ENCODE measurements at regions not wholly inside any gene's neighbourhood (a gene's known extent, or its start where the extent isn't known, plus 50 kb on each side); places are given as distances from the start of the nearest gene placed in this dataset.
"Not testable (repeated sequence)": the region's sequence is repeated elsewhere in the genome, so short reads cannot be mapped to it uniquely, and the experiment has no call there.

DNA sequence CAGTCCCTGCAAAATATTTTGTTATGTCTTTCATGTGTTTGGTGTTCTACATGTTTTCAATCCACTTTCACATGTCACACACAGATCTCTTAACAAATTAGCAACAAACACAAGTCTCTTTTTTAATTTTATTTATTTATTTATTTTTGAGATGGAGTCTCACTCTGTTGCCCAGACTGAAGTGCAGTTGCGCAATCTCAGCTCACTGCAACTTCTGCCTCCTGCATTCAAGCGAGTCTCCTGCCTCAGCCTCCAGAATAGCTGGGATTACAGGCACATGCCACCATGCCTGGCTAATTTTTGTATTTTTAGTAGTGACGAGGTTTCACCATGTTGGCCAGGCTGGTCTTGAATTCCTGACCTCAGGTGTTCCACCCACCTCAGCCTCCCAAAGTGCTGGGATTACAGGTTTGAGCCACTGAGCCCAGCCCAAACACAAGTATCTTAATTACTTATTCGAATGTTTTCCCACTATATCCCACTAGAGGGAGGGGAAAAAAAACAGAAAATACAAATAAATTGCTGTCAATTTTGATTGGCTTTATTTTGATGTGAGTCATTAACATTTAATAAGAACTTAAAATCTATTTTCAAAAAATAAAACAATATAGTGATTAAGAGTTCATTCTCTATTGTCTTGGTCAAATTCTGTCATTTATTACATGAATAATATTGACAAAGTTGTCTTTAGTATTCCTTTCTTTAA, 1641.0 kb upstream of the CELF4 start:
- H3K4me3 ChIP-seq (ENCODE audit: low read depth, low read length); H3K27ac ChIP-seq (ENCODE audit: low read depth); H3K4me1 ChIP-seq (ENCODE audit: insufficient read depth); DNase-seq (ENCODE audit: extremely low spot score); H3K36me3 ChIP-seq (ENCODE audit: insufficient read depth): not testable (repeated sequence)
- 97% methylated on average over 4 of the region's 4 CpGs for WGBS

DNA sequence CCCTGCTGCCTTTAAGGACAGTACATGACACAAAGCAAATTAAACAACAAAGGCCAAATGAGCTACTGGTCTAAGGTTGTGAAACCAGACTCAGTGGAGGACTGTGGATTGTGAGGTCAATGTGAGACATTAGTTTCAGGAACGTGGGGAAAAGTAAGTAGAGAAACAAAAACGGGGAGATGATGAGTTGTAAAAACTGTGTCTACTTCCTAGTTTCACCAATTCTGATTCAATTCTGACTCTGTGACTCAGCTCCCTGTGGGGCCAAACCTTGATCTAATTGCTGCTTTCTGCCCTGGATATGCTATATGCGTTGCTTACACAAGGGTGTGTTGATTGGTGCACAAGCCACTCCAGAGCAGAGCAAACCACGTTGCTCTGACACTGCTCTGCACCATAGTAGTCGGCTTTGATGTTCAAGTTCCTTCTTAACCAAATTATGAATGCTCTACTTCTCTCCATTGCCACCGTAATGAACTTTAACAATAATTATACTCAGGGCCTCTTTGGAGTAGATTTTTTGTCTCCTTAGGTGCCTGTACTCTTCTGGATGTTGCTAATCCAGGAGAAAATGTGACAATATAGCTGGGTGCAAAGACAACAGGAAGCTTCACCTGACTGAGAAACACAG, 1640.1 kb upstream of the CELF4 start:
- Histone ChIP-seq H3K4me3 (ENCODE audit: low read depth, low read length) (no peak overlapping the region), H3K4me1 (ENCODE audit: insufficient read depth) (no peaks in the 10 kb centered on the region), H3K36me3 (ENCODE audit: insufficient read depth) (no peaks in the 10 kb centered on the region), H3K27ac (ENCODE audit: low read depth) (no peak overlapping the region)
- DNase-seq (ENCODE audit: extremely low spot score): no peak
- WGBS: 89% methylated on average over 6 of the region's 6 CpGs

DNA sequence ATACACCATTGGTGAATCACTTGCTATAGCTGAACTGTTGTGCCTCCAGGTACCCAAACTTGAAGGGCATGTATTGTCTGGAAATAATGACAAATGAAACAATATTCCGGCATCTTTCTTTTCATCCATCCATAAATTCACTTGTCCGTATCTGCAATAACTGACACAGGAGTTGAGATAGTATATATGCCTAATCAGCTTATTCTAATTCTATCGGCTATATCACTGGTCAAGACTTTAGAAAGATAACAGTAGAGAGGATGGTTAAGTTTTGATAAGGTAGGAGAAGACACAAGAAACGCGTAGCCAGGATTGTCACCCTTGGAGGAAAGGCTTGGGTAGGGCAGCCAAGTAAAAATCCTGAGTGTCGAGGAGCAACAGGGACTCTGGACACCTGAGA, 1634.6 kb upstream of the CELF4 start:
- no peaks in the 10 kb centered on the region for H3K36me3 ChIP-seq (ENCODE audit: insufficient read depth)
- H3K4me1 ChIP-seq (ENCODE audit: insufficient read depth): no peaks in the 10 kb centered on the region
- no peak overlapping the region for H3K27ac ChIP-seq (ENCODE audit: low read depth)
- H3K4me3 ChIP-seq (ENCODE audit: low read depth, low read length): no peak overlapping the region
- 96% methylated on average over 6 of the region's 6 CpGs for WGBS
- DNase-seq (ENCODE audit: extremely low spot score): no peak

DNA sequence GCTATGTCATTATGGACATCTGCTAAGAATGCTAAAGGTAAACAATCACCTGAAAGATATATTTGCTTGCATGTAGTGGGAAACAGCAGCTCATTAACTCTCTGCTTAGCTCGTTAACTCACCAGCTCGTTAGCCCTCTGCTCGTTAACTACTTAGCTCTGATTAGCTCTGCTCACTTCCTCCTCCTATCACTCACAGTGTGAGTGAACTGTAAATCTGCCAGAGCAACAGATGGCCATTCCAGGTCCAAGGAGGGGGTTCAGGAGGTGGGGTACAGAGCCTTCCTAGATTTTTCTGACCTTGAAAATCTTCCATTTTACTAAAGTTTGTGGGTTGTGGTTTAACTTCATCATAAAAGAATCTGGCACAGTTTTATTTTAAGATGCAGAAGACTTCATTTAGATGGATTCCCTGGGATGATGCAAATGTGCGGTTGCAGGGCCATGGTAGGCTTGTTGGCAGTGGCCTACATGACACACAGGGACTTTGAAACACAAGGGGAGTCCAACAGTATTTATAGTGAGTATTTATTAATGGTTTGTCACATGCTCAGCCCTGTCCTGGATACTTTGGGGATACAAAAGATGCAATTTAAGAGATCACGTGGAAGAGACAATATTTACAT, 1633.7 kb upstream of the CELF4 start:
- no peak overlapping the region for H3K27ac ChIP-seq (ENCODE audit: low read depth)
- no peaks in the 10 kb centered on the region for H3K36me3 ChIP-seq (ENCODE audit: insufficient read depth)
- H3K4me3 ChIP-seq (ENCODE audit: low read depth, low read length): no peak overlapping the region
- H3K4me1 ChIP-seq (ENCODE audit: insufficient read depth): no peaks in the 10 kb centered on the region
- no peak for DNase-seq (ENCODE audit: extremely low spot score)
- 87% methylated on average over 5 of the region's 5 CpGs for WGBS

DNA sequence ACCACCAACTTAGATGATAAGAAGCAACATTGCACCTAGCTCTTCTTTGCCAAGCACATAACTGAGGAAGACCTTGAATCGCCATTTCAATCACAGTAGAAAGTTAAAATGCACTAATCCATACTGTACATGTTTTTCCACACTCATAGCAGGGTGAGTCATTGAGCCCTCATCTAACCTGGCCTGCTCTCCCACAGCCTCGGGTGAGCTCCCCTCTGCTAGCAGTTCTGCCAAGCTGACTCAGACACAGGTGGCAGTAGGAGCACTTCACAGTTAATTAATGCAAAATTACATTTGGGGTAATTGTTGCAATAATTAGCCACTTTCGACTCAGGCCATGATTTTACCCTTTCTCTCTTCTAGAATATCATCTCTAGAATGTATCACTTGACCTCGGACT, 1632.8 kb upstream of the CELF4 start:
- H3K27ac ChIP-seq (ENCODE audit: low read depth): no peak overlapping the region
- no peak overlapping the region for H3K4me3 ChIP-seq (ENCODE audit: low read depth, low read length)
- DNase-seq (ENCODE audit: extremely low spot score): no peak
- H3K4me1 ChIP-seq (ENCODE audit: insufficient read depth): no peaks in the 10 kb centered on the region
- no peaks in the 10 kb centered on the region for H3K36me3 ChIP-seq (ENCODE audit: insufficient read depth)
- 91% methylated on average over 4 of the region's 4 CpGs for WGBS

DNA sequence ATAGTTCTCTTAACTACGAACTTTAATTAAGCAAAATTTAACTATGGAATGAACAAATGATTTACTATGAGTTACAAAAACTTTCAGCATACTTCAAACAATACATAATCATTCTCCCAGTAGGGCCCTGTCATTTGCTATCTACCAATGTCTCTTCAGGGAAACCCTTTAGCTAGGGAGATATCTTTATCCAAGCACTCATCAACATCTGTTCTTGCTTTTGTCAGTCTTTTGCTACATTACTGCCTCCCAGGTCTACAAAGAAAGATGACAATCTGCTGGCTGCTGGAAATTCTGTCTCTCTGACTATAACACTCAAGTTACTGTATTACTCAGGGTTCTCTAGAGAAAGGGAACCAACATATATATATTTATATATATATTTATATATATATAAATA, 1626.3 kb upstream of the CELF4 start:
- whole genome bisulfite sequencing: 89% methylated on average over 1 of the region's 1 CpG
- H3K4me1 ChIP-seq (ENCODE audit: insufficient read depth): no peaks in the 10 kb centered on the region
- H3K27ac ChIP-seq (ENCODE audit: low read depth): no peak overlapping the region
- DNase-seq (ENCODE audit: extremely low spot score): no peak
- no peak overlapping the region for H3K4me3 ChIP-seq (ENCODE audit: low read depth, low read length)
- H3K36me3 ChIP-seq (ENCODE audit: insufficient read depth): peaks cover 2% of the 10 kb centered on the region

DNA sequence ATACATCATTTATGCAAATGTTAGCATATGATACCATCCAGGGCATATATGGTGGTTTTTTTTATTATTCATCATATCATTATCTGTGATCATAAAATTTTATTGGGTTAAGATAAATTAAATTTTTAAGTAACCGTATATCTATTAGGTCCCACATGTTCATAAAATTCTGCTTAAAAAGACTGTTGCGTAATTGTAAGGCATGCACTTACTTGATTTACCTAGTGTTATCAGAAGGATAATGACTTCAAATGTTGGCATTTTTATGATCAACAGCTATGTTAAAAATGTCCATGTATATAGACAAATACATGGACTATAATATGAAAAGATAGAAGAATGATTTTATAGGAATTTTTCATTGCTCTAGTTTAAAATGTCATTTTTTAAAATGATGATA, 1625.5 kb upstream of the CELF4 start:
- 84% methylated on average over 2 of the region's 2 CpGs for WGBS
- H3K4me1 ChIP-seq (ENCODE audit: insufficient read depth): no peaks in the 10 kb centered on the region
- no peak for DNase-seq (ENCODE audit: extremely low spot score)
- H3K27ac ChIP-seq (ENCODE audit: low read depth): no peak overlapping the region
- no peak overlapping the region for H3K4me3 ChIP-seq (ENCODE audit: low read depth, low read length)
- H3K36me3 ChIP-seq (ENCODE audit: insufficient read depth): peaks cover 2% of the 10 kb centered on the region

DNA sequence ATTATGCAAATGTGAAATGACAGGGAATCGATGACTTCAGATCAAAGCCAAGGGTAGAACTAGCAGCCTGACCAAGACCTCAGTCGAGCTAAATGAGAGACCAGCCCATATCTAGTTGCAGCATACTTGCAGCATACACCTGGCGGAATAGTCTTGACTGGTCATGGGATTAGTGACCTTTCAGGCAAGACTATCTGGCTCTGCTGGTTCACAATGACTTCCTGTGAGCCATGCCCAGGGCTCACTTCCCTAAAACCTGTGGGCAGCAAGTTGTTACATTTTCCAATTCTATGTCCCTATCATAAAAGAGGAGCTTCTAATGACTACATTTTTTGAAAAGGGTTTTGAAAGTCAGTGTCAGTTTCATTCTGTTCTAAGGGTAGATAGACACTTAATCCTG, 1624.9 kb upstream of the CELF4 start:
- WGBS: 75% methylated on average over 3 of the region's 3 CpGs
- Histone ChIP-seq H3K27ac (ENCODE audit: low read depth) (no peak overlapping the region), H3K4me3 (ENCODE audit: low read depth, low read length) (no peak overlapping the region), H3K4me1 (ENCODE audit: insufficient read depth) (no peaks in the 10 kb centered on the region), H3K36me3 (ENCODE audit: insufficient read depth) (peaks cover 2% of the 10 kb centered on the region)
- DNase-seq (ENCODE audit: extremely low spot score): no peak

DNA sequence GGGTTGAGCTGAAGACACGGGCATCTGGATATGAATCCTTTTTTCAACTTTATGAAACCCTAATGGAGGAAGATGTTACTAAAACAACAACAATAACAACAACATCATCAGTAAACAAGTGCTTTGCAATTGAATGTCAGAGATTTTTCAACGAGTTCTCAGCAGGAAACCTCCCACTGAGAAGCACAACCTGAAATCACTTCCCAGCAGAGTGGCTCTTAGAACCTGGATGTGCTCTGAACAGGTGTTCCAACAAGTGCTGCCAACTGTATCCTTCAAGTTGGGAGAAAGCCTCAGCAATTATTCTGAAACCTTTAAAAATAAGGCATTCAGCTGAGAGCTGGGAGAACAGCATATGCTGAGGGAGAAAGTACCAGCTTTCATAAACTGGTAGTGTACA, 1622.7 kb upstream of the CELF4 start:
- 83% methylated on average over 2 of the region's 2 CpGs for WGBS
- Histone ChIP-seq H3K27ac (ENCODE audit: low read depth) (no peak overlapping the region), H3K4me3 (ENCODE audit: low read depth, low read length) (no peak overlapping the region), H3K36me3 (ENCODE audit: insufficient read depth) (peaks cover 2% of the 10 kb centered on the region), H3K4me1 (ENCODE audit: insufficient read depth) (no peaks in the 10 kb centered on the region)
- DNase-seq (ENCODE audit: extremely low spot score): no peak

DNA sequence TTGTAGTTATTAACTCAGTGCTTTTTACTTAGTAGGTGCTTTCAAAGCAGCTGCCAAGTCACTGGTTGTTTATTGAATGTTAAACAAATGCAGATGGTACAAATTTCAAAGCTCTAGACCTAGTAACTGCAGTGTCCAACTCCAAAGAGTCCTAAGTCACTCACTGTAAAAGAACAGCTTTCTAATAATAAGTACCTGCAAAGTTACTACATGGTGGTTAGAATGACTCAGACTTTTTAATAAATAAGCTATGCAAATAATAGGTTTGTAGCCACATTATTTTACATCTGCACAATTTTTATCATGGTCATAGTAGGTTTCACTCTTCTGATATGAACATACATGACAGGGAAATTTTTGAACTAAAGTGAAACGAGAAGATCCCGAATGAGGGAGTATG, 1620.4 kb upstream of the CELF4 start:
- no peaks in the 10 kb centered on the region for H3K4me1 ChIP-seq (ENCODE audit: insufficient read depth)
- no peaks in the 10 kb centered on the region for H3K36me3 ChIP-seq (ENCODE audit: insufficient read depth)
- no peak for DNase-seq (ENCODE audit: extremely low spot score)
- no peak overlapping the region for H3K4me3 ChIP-seq (ENCODE audit: low read depth, low read length)
- H3K27ac ChIP-seq (ENCODE audit: low read depth): no peak overlapping the region
- WGBS: 98% methylated on average over 2 of the region's 2 CpGs

DNA sequence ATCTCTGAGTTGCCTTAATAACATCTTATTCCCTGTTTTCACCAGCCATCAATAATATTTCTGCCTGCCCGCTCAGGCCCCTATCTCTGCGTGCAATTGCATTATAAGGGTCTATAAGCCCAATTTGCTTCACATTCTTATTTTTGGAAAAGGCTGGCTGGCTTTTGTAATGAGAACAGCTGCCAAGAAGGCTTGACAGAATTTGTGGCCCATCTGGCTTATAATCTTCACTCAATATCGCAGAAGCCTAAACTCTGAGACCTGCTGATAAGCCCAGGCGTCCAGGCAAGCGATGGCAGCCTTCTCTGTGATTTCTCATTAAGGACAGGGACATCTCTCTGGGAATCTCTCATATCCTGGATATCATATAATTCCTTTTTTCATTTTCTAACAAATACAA, 1618.6 kb upstream of the CELF4 start:
- H3K27ac ChIP-seq (ENCODE audit: low read depth): no peak overlapping the region
- no peaks in the 10 kb centered on the region for H3K4me1 ChIP-seq (ENCODE audit: insufficient read depth)
- no peaks in the 10 kb centered on the region for H3K36me3 ChIP-seq (ENCODE audit: insufficient read depth)
- no peak overlapping the region for H3K4me3 ChIP-seq (ENCODE audit: low read depth, low read length)
- no peak for DNase-seq (ENCODE audit: extremely low spot score)
- WGBS: 75% methylated on average over 5 of the region's 5 CpGs

DNA sequence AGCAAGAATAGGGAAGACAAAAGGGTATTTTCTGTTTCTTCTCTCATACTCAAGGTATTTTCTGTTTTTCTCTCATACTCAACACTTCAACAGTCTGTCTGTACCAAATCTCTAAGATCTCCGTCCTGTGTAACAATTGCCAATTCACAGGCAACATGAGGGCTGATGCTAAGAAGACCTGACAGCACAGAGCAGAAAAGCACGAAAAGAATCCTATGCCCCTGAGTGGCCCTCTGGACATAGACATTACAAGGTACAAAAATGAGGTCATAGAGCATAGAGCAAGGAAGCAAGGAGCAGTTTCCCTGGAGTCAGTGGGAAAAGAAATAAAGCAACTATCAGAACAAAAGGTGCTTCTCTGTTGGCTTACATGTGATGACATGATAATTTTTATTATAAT, 1612.6 kb upstream of the CELF4 start:
- H3K4me1 ChIP-seq (ENCODE audit: insufficient read depth): no peaks in the 10 kb centered on the region
- no peak for DNase-seq (ENCODE audit: extremely low spot score)
- no peak overlapping the region for H3K4me3 ChIP-seq (ENCODE audit: low read depth, low read length)
- no peaks in the 10 kb centered on the region for H3K36me3 ChIP-seq (ENCODE audit: insufficient read depth)
- 80% methylated on average over 2 of the region's 2 CpGs for WGBS
- H3K27ac ChIP-seq (ENCODE audit: low read depth): no peak overlapping the region

DNA sequence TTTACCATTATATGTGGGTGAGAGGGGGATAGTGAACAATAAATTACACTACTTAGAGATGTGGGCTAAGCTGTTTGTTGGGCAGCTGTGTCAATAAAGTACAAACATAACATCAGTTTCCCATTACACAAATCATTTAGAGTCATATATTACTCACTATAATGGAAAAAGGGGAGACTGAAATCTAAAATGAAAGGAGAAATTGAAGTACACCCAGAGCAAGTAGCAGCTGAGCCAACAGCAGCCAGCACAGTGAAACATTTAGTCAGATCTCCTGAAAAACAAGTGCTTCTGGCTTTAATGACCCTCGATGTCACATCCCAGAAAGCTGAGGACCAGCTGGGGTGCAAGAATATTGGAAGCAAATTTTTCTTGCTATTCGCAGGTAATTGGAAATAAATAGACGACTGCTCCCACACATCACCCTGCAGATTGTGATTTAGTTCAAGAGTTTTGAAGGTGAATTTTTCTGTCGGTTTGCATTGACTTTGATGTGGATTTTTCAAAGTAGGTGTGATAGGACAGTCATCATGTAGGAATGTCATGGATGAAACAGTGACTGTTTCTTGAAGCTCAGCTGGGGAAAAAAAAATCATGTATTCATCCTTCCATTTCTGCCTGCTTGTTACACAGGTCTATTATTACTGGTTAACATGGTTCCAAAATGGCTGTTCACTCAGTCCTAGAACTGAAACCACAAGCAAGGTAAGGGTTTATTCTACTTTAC, 1607.3 kb upstream of the CELF4 start:
- DNase-seq (ENCODE audit: extremely low spot score): no peak
- WGBS: 92% methylated on average over 4 of the region's 4 CpGs

DNA sequence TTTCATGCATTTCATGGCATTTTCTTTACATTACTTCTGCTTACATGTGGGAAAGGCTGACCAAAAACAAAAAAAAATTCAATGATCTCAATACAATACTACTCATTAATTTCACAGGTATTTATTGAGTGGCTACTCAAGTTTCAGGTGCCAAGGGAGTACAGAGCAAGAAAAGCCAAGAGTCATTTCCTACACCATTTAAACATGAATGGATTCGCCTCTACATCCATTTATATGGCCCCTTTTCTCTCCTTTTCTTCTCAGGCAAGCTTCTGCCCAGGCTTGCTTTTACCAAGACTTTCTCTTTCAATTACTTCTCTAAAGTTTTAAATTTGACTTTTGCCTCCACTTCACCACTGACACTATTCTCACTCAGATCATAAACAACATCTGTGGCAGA, 1603.1 kb upstream of the CELF4 start:
- Histone ChIP-seq H3K4me1 (ENCODE audit: insufficient read depth) (no peaks in the 10 kb centered on the region), H3K36me3 (ENCODE audit: insufficient read depth) (no peaks in the 10 kb centered on the region), H3K27ac (ENCODE audit: low read depth) (no peak overlapping the region), H3K4me3 (ENCODE audit: low read depth, low read length) (no peak overlapping the region)
- DNase-seq (ENCODE audit: extremely low spot score): no peak
- 92% methylated on average over 1 of the region's 1 CpG for WGBS

More for the DNA sequence above, 1607.3 kb upstream of the CELF4 start:
- Histone ChIP-seq H3K4me1 (ENCODE audit: insufficient read depth) (no peaks in the 10 kb centered on the region), H3K4me3 (ENCODE audit: low read depth, low read length) (no peak overlapping the region), H3K27ac (ENCODE audit: low read depth) (no peak overlapping the region), H3K36me3 (ENCODE audit: insufficient read depth) (no peaks in the 10 kb centered on the region)
